ENCODE measurements at regions not wholly inside any gene's neighbourhood (a gene's known extent, or its start where the extent isn't known, plus 50 kb on each side); places are given as distances from the start of the nearest gene placed in this dataset.

DNA sequence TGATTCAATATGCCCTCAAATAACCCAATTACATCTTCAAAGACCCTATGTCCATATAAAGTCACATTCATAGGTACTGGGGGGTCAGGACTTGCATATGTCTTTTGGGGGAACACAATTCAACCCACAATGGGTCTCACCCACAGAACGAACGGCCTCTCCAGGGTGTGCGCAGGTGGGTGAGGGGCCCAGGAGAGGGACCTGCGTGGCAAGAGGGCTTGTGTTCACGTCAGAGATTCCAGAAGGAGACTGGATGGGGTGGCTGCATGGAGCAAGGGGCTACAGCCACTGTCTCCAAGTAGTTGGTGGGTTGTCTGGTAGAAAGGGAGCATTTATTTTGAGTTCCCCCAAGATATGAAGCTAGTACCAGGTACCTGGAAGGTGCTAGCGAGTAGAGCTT lies 212.2 kb downstream of the SEC14L1 start:
- H3K36me3 ChIP-seq (ENCODE audit: control insufficient read depth, insufficient read depth, low read length): peaks cover 11% of the 10 kb centered on the region
- TF ChIP-seq, protein P1, sequence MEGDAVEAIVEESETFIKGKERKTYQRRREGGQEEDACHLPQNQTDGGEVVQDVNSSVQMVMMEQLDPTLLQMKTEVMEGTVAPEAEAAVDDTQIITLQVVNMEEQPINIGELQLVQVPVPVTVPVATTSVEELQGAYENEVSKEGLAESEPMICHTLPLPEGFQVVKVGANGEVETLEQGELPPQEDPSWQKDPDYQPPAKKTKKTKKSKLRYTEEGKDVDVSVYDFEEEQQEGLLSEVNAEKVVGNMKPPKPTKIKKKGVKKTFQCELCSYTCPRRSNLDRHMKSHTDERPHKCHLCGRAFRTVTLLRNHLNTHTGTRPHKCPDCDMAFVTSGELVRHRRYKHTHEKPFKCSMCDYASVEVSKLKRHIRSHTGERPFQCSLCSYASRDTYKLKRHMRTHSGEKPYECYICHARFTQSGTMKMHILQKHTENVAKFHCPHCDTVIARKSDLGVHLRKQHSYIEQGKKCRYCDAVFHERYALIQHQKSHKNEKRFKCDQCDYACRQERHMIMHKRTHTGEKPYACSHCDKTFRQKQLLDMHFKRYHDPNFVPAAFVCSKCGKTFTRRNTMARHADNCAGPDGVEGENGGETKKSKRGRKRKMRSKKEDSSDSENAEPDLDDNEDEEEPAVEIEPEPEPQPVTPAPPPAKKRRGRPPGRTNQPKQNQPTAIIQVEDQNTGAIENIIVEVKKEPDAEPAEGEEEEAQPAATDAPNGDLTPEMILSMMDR (IDR thresholded peaks at IDR 0.05; ENCODE audit: insufficient read depth, low read length, severe bottlenecking): no peak
- FAIRE-seq: no peak

DNA sequence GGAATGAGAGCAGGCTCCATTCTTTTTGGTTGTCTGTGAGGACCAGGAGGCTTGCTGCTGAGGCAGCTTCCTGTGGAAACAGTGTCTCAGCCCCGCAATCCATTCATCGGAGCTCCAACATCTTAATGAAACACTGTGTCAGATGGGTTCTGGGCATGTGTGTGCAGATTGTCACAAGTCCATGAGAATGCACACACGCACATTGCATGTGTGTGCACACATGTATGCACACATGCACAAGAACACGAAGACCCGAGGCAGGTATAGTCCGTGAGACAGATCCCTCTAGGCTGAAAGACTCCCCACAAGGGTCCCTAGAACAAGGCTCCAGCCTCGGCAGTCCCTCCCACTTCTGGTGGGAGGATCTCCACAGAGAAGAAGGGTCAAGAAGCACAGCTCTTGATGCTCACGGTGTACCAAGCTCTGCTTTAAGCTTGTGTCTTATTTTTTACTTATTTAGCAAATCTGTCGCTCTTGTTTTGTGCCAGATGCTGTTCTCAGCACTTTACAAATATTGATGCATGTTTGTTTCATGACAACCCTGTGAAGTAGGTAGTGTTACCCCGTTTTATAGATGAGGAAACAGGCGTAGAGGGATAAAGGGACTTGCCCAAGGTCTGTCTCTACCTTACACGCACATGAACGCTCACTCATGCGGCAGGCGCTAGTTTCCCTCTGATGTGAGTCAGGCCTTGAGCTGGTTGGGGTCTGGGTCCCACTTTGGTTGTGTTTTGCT lies 213.1 kb downstream of the SEC14L1 start:
- no peak for FAIRE-seq
- Histone ChIP-seq H3K36me3 (ENCODE audit: control insufficient read depth, insufficient read depth, low read length) (peaks cover 15% of the 10 kb centered on the region), H3K4me3 (ENCODE audit: low read depth, low read length) (no peak overlapping the region), H3K27me3 (ENCODE audit: control insufficient read depth, insufficient read depth, low read length) (no peaks in the 10 kb centered on the region)
- TF ChIP-seq, protein P1 (IDR thresholded peaks at IDR 0.05; ENCODE audit: insufficient read depth, low read length, severe bottlenecking): no peak
- DNase-seq (ENCODE audit: low read depth): peak; percentile 33

More for the DNA sequence above, 212.2 kb downstream of the SEC14L1 start:
- Histone ChIP-seq H3K27me3 (ENCODE audit: control insufficient read depth, insufficient read depth, low read length) (no peaks in the 10 kb centered on the region), H3K4me3 (ENCODE audit: low read depth, low read length) (no peak overlapping the region)
- no peak for DNase-seq (ENCODE audit: low read depth)

DNA sequence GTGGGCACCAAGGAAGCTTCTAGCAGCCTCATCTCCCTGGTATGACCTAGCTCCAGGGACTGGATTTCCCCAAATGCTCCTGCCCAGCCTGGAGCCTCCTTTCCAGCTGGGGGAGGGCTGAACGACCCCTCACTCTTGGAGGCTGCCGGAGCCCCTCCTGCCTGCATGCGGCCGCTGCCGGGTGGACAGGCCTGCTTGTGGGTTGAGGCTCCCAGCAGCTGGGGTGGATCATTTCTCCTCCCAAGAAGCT lies 213.6 kb downstream of the SEC14L1 start:
- TF ChIP-seq, protein P1 (IDR thresholded peaks at IDR 0.05; ENCODE audit: insufficient read depth, low read length, severe bottlenecking): no peak
- DNase-seq (ENCODE audit: low read depth) (no peak), FAIRE-seq (no peak)
- Histone ChIP-seq H3K27me3 (ENCODE audit: control insufficient read depth, insufficient read depth, low read length) (no peaks in the 10 kb centered on the region), H3K36me3 (ENCODE audit: control insufficient read depth, insufficient read depth, low read length) (peaks cover 18% of the 10 kb centered on the region), H3K4me3 (ENCODE audit: low read depth, low read length) (no peak overlapping the region)

DNA sequence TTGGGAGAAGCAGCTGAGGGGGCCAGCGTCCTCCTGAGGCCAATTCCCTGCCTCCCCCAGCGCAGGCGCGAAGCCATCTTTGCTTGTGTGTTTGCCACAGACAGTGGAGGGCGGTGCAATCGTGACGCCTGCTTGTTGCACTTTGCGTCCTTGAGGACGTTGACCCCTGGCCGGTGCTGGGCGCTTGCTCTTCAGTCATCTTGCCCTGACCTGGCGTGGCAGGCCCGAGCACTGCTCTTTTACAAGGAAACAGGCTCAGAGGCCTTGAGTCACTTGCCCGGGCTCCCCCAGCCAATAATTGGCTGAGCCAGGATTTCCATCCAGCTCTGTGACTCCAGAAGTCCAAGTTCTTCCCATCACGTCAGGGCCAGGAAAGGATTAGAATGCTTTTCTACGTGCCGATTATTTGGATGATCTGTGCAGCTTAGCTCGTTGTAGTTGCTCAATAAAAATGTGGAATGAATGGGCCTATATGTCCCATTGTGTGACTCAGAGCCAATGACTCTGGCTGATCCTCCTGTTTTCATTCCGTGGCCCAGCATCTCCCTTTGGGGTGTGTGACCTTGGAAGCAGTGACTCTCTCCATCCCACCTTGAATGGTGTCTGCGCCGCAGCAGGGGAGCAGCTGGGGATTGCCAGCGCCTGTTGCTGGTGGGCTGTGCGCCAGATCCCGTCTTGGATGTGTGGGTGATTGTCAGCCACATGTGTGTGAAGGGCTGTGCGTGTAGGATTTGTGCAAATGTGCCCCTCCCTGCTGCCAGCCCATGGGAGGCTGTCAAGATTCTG lies 214.1 kb downstream of the SEC14L1 start:
- no peak overlapping the region for H3K4me3 ChIP-seq (ENCODE audit: low read depth, low read length)
- no peak for FAIRE-seq
- DNase-seq (ENCODE audit: low read depth): peak; percentile 86

DNA sequence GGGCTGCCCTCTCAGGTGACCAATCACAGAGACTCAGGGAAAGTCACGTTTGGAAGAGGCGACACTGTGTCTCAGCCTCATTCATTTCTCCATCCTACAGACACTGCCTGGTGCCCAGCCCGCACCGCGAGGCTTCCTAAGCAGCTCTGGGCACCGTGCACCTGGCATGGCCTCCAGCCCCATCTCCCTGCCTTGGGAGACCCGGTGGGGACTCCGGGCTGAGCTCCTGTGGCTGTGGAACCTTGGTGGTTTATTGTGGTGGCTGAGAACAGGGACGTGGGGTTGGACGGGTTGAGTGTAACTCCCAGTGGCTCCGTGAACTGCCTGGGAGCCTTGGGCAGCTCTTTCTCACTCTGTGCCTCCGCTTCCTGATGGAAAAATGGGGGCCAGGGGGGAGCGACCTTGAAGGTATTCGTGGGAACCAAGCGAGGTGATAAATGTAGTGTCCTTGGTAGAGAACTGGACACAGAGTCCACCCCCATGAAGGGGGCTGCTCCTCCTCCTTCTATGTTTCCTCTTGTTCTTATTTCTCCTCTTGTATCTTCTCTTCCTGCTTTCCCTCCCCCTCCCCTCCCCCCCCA lies 215.4 kb downstream of the SEC14L1 start:
- peaks cover 17% of the 10 kb centered on the region for H3K36me3 ChIP-seq (ENCODE audit: control insufficient read depth, insufficient read depth, low read length)

More for the DNA sequence above, 214.1 kb downstream of the SEC14L1 start:
- Histone ChIP-seq H3K27me3 (ENCODE audit: control insufficient read depth, insufficient read depth, low read length) (no peaks in the 10 kb centered on the region), H3K36me3 (ENCODE audit: control insufficient read depth, insufficient read depth, low read length) (peaks cover 18% of the 10 kb centered on the region)
- TF ChIP-seq, protein P1 (IDR thresholded peaks at IDR 0.05; ENCODE audit: insufficient read depth, low read length, severe bottlenecking): no peak

More for the DNA sequence above, 215.4 kb downstream of the SEC14L1 start:
- no peak overlapping the region for H3K4me3 ChIP-seq (ENCODE audit: low read depth, low read length)
- TF ChIP-seq, protein P1 (IDR thresholded peaks at IDR 0.05; ENCODE audit: insufficient read depth, low read length, severe bottlenecking): no peak
- FAIRE-seq: no peak
- DNase-seq (ENCODE audit: low read depth): peak; percentile 35
- H3K27me3 ChIP-seq (ENCODE audit: control insufficient read depth, insufficient read depth, low read length): no peaks in the 10 kb centered on the region

All from bronchial epithelial cell (primary cell).